ENCODE measurements at regions not wholly inside any gene's neighbourhood (a gene's known extent, or its start where the extent isn't known, plus 50 kb on each side); places are given as distances from the start of the nearest gene placed in this dataset.

- Histone ChIP-seq H3K27me3 (no peaks in the 10 kb centered on the region), H3K9me3 (no peaks in the 10 kb centered on the region), H3K27ac (peak overlapping the region; percentile 67 to 83), H3K4me1 (peaks cover 0 to 4% of the 10 kb centered on the region in 2 donors), H3K36me3 (no peaks in the 10 kb centered on the region), H3K4me3 (no peak overlapping the region)
- TF ChIP-seq CTCF (IDR thresholded peaks at IDR 0.05) = no peak
- TF ChIP-seq POLR2A (IDR thresholded peaks at IDR 0.05) = no peak
- intact Hi-C loops (cut with DNase I; ENCODE audit: low total_unique reads) = no loop called here
- no peak for DNase-seq
These were observed 248.0 kb downstream of the KCTD12 start for GRCh38 chr13:76638181-76638580.

GRCh38 chr13:76637641-76638141 is 248.5 kb downstream of the KCTD12 start:
- Histone ChIP-seq H3K9me3 (no peaks in the 10 kb centered on the region), H3K4me1 (peaks cover 0 to 4% of the 10 kb centered on the region in 2 donors), H3K27ac (peak overlapping the region; percentile 67 to 83), H3K36me3 (no peaks in the 10 kb centered on the region), H3K27me3 (no peaks in the 10 kb centered on the region), H3K4me3 (no peak overlapping the region)
- TF ChIP-seq POLR2A (IDR thresholded peaks at IDR 0.05) = no peak
- TF ChIP-seq CTCF (IDR thresholded peaks at IDR 0.05) = no peak
- intact Hi-C loops (cut with DNase I; ENCODE audit: low total_unique reads) = no loop called here
- DNase-seq = no peak

- intact Hi-C loops (cut with DNase I; ENCODE audit: low total_unique reads) = no loop called here
- peak overlapping the region; percentile 67 to 83 for H3K27ac ChIP-seq
- TF ChIP-seq CTCF (IDR thresholded peaks at IDR 0.05) (no peak), POLR2A (IDR thresholded peaks at IDR 0.05) (no peak)
These were observed 249.4 kb downstream of the KCTD12 start for GRCh38 chr13:76636829-76637228.

GRCh38 chr13:76635232-76636230 is 250.7 kb downstream of the KCTD12 start:
- Histone ChIP-seq H3K4me1 (peaks cover 0 to 4% of the 10 kb centered on the region in 2 donors), H3K27ac (peak overlapping the region; percentile 38 to 83), H3K4me3 (no peak overlapping the region), H3K9me3 (no peaks in the 10 kb centered on the region), H3K36me3 (no peaks in the 10 kb centered on the region), H3K27me3 (no peaks in the 10 kb centered on the region)
- intact Hi-C loops (cut with DNase I; ENCODE audit: low total_unique reads) = no loop called here
- DNase-seq = no peak
- TF ChIP-seq CTCF (IDR thresholded peaks at IDR 0.05) (no peak), POLR2A (IDR thresholded peaks at IDR 0.05) (no peak)

More at GRCh38 chr13:76636829-76637228, 249.4 kb downstream of the KCTD12 start:
- Histone ChIP-seq H3K9me3 (no peaks in the 10 kb centered on the region), H3K36me3 (no peaks in the 10 kb centered on the region), H3K4me1 (peaks cover 0 to 4% of the 10 kb centered on the region in 2 donors), H3K27me3 (no peaks in the 10 kb centered on the region), H3K4me3 (no peak overlapping the region)
- DNase-seq = no peak
